ENCODE measurements at regions not wholly inside any gene's neighbourhood (a gene's known extent, or its start where the extent isn't known, plus 50 kb on each side); places are given as distances from the start of the nearest gene placed in this dataset.

- BruUV-seq (replicated peaks): no TSS peak
- no peak for ATAC-seq
- H3K27me3 ChIP-seq (ENCODE audit: control insufficient read depth, insufficient read depth, low read length): no peaks in the 10 kb centered on the region
- DNase-seq (ENCODE audit: low read depth, low spot score): no peak
- in situ Hi-C loops (cut with HindIII; ENCODE audit: low pct_unique_long_range_greater_than_20kb, low sequenced_read_pairs) (no loop called here), intact Hi-C loops (cut with micrococcal nuclease; ENCODE audit: unreplicated experiment) (no loop called here)
- H3K4me1 ChIP-seq (ENCODE audit: control insufficient read depth, insufficient read depth, low read length): peaks cover 16% of the 10 kb centered on the region
- H3K4me3 ChIP-seq (ENCODE audit: low read depth in 2 of 2, low read length in 2 of 2): no peak overlapping the region
- ChIA-PET CTCF (no interaction called here), POLR2A (no interaction called here)
- TF ChIP-seq TCF7L2 (IDR thresholded peaks at IDR 0.05; ENCODE audit: low read depth, low read length) (no peak), REST (IDR thresholded peaks at IDR 0.05; ENCODE audit: insufficient read depth in 1 of 2, low read depth in 2 of 2, low read length in 1 of 2) (no peak), POLR2AphosphoS5 (IDR thresholded peaks at IDR 0.05; ENCODE audit: low read depth, low read length) (no peak), SIN3A (IDR thresholded peaks at IDR 0.05; ENCODE audit: borderline replicate concordance, insufficient read depth, low read depth, low read length) (no peak), CTCF (IDR thresholded peaks at IDR 0.05) (no peak)
- no peak overlapping the region for H3K27ac ChIP-seq (ENCODE audit: low read length)
- peaks cover 10% of the 10 kb centered on the region; the same call in 1 of the 2 replicates for H3K36me3 ChIP-seq (ENCODE audit: control insufficient read depth, insufficient read depth, low read length)
- H3K9me3 ChIP-seq (ENCODE audit: control insufficient read depth, insufficient read depth, low read depth, low read length): no peaks in the 10 kb centered on the region
Observed at GRCh38 chr12:124419292-124420040, 124.6 kb downstream of the RFLNA start.

GRCh38 chr12:124418791-124419190 lies 123.9 kb downstream of the RFLNA start:
- DNase-seq (ENCODE audit: low read depth, low spot score): no peak
- ChIA-PET CTCF (no interaction called here), POLR2A (no interaction called here)
- H3K36me3 ChIP-seq (ENCODE audit: control insufficient read depth, insufficient read depth, low read length): peaks cover 9% of the 10 kb centered on the region; the same call in 1 of the 2 replicates
- TF ChIP-seq SIN3A (IDR thresholded peaks at IDR 0.05; ENCODE audit: borderline replicate concordance, insufficient read depth, low read depth, low read length) (no peak), TCF7L2 (IDR thresholded peaks at IDR 0.05; ENCODE audit: low read depth, low read length) (no peak), POLR2AphosphoS5 (IDR thresholded peaks at IDR 0.05; ENCODE audit: low read depth, low read length) (no peak), REST (IDR thresholded peaks at IDR 0.05; ENCODE audit: insufficient read depth in 1 of 2, low read depth in 2 of 2, low read length in 1 of 2) (no peak), CTCF (IDR thresholded peaks at IDR 0.05) (no peak)
- H3K4me3 ChIP-seq (ENCODE audit: low read depth in 2 of 2, low read length in 2 of 2): no peak overlapping the region
- peaks cover 10% of the 10 kb centered on the region for H3K4me1 ChIP-seq (ENCODE audit: control insufficient read depth, insufficient read depth, low read length)
- in situ Hi-C loops (cut with HindIII; ENCODE audit: low pct_unique_long_range_greater_than_20kb, low sequenced_read_pairs) (no loop called here), intact Hi-C loops (cut with micrococcal nuclease; ENCODE audit: unreplicated experiment) (no loop called here)
- H3K27ac ChIP-seq (ENCODE audit: low read length): no peak overlapping the region
- no peaks in the 10 kb centered on the region for H3K9me3 ChIP-seq (ENCODE audit: control insufficient read depth, insufficient read depth, low read depth, low read length)
- TSS peak; percentile 30 for BruUV-seq (replicated peaks)
- no peak for ATAC-seq
- H3K27me3 ChIP-seq (ENCODE audit: control insufficient read depth, insufficient read depth, low read length): no peaks in the 10 kb centered on the region

All from Panc1 (cell line).